Hepatocyte (in vitro differentiated cells): ENCODE measurements at regions not wholly inside any gene's neighbourhood (a gene's known extent, or its start where the extent isn't known, plus 50 kb on each side); places are given as distances from the start of the nearest gene placed in this dataset.

Source experiments
- EZH2 ChIP-seq: fragments of 200-600 bp; sonication (generic); IDR thresholded peaks from 2 replicates; pipeline ENCODE4 v1.6.1; 2016; ENCODE audit warnings: antibody characterized with exemption, mild to moderate bottlenecking, borderline replicate concordance
- TF ChIP-seq, protein P1 (sequence below): fragments of 200-600 bp; sonication (generic); IDR thresholded peaks from 2 replicates; pipeline ENCODE4 v1.5.1; 2016; ENCODE audit warnings: antibody characterized with exemption, mild to moderate bottlenecking; ENCODE audit not compliant: poor library complexity

DNA sequence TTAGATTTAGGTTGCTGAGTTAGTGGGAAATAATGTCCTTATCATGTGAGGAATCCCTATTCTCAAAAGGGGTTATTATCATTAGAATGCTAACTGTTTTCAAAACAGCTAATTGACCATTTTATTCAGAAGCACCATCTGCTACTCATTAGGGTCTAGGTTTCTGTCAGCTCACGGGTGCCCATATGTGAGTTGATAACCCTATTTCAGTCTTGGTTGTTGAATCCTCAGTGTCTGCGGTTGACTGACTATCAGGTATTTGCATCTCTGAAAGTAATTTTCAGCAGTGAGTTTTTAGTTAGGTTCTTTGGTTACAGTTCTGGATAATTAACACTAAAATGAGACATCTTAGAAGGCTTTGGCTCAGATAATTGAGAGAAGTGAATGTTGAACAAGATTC lies 1404.0 kb downstream of the AACS start:
- TF ChIP-seq, protein P1, sequence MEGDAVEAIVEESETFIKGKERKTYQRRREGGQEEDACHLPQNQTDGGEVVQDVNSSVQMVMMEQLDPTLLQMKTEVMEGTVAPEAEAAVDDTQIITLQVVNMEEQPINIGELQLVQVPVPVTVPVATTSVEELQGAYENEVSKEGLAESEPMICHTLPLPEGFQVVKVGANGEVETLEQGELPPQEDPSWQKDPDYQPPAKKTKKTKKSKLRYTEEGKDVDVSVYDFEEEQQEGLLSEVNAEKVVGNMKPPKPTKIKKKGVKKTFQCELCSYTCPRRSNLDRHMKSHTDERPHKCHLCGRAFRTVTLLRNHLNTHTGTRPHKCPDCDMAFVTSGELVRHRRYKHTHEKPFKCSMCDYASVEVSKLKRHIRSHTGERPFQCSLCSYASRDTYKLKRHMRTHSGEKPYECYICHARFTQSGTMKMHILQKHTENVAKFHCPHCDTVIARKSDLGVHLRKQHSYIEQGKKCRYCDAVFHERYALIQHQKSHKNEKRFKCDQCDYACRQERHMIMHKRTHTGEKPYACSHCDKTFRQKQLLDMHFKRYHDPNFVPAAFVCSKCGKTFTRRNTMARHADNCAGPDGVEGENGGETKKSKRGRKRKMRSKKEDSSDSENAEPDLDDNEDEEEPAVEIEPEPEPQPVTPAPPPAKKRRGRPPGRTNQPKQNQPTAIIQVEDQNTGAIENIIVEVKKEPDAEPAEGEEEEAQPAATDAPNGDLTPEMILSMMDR, result no peak
- TF ChIP-seq EZH2, result no peak
